ENCODE measurements at regions not wholly inside any gene's neighbourhood (a gene's known extent, or its start where the extent isn't known, plus 50 kb on each side); places are given as distances from the start of the nearest gene placed in this dataset.

GRCh38 chr13:59367467-59367866, 796.3 kb downstream of the DIAPH3 start:
- TF ChIP-seq KLF16 (tag by site-specific recombination; IDR thresholded peaks at IDR 0.05) = no peak
- TF ChIP-seq, protein P1, sequence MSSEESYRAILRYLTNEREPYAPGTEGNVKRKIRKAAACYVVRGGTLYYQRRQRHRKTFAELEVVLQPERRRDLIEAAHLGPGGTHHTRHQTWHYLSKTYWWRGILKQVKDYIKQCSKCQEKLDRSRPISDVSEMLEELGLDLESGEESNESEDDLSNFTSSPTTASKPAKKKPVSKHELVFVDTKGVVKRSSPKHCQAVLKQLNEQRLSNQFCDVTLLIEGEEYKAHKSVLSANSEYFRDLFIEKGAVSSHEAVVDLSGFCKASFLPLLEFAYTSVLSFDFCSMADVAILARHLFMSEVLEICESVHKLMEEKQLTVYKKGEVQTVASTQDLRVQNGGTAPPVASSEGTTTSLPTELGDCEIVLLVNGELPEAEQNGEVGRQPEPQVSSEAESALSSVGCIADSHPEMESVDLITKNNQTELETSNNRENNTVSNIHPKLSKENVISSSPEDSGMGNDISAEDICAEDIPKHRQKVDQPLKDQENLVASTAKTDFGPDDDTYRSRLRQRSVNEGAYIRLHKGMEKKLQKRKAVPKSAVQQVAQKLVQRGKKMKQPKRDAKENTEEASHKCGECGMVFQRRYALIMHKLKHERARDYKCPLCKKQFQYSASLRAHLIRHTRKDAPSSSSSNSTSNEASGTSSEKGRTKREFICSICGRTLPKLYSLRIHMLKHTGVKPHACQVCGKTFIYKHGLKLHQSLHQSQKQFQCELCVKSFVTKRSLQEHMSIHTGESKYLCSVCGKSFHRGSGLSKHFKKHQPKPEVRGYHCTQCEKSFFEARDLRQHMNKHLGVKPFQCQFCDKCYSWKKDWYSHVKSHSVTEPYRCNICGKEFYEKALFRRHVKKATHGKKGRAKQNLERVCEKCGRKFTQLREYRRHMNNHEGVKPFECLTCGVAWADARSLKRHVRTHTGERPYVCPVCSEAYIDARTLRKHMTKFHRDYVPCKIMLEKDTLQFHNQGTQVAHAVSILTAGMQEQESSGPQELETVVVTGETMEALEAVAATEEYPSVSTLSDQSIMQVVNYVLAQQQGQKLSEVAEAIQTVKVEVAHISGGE (tag by site-specific recombination; conservative IDR thresholded peaks at IDR 0.05; ENCODE audit: low read depth) = no peak

Data from HEK293 (cell line).